A549 (cell line): ENCODE measurements at regions not wholly inside any gene's neighbourhood (a gene's known extent, or its start where the extent isn't known, plus 50 kb on each side); places are given as distances from the start of the nearest gene placed in this dataset.

Experiments
- ATAC-seq, 2 experiments: fragments of 200-7000 bp in 1 of 2; fragments of >200 bp in 1 of 2; cut with Nextera tagmentation in 1 of 2; cut with Tn5 transposase in 1 of 2; 3 replicates each; pipeline versions ENCODE4 v1.8.0 to v1.9.1; 2018 to 2020; ENCODE audit warnings: mild to moderate bottlenecking in 1 of 2, moderate library complexity in 1 of 2
- CTCF ChIA-PET: fragments of 300-600 bp; sonication (Branson Sonifier 250); formaldehyde crosslinking; extraction: SDS; loops from one replicate; lab custom pipeline; 2021; ENCODE audit warnings: antibody characterized with exemption, inconsistent platforms; lab: Yijun Ruan, JAX
- POLR2A ChIA-PET: fragments of 350-600 bp; formaldehyde crosslinking; extraction: SDS; loops from one replicate; lab custom pipeline; 2021; ENCODE audit warnings: antibody characterized with exemption, inconsistent platforms; lab: Yijun Ruan, JAX
- DNase-seq, 2 experiments: peaks; one replicate each; pipeline versions ENCODE4 v3.0.0 to v3.0.0-alpha.2; 2011 to 2016; ENCODE audit warnings: low read depth in 1 of 2, low spot score in 1 of 2
- FAIRE-seq: peaks from 2 replicates; lab custom pipeline; 2011; peaks lifted over from hg19 to GRCh38; lab: Jason Lieb, UNC
- H3K27ac ChIP-seq, 2 experiments: fragments of >200 bp; sonication (Bioruptor Twin); formaldehyde crosslinking; 3 replicates each; pipeline ENCODE4 v1.5.1; 2016 to 2017
- H3K4me1 ChIP-seq: fragments of >200 bp; sonication (Bioruptor Twin); formaldehyde crosslinking; 3 replicates; pipeline ENCODE4 v1.6.1; 2016
- H3K4me2 ChIP-seq: fragments of >200 bp; sonication (Bioruptor Twin); formaldehyde crosslinking; 3 replicates; pipeline ENCODE4 v1.6.1; 2016
- H3K4me3 ChIP-seq: fragments of >200 bp; sonication (Bioruptor Twin); formaldehyde crosslinking; 3 replicates; pipeline ENCODE4 v1.5.1; 2016
- H3K9me3 ChIP-seq: fragments of >200 bp; sonication (Bioruptor Twin); formaldehyde crosslinking; 3 replicates; pipeline ENCODE4 v1.6.1; 2016
- CBX2 ChIP-seq: fragments of 200-600 bp; sonication (generic); IDR thresholded peaks from 2 replicates; pipeline ENCODE4 v1.6.1; 2016; ENCODE audit warnings: low read depth, mild to moderate bottlenecking, borderline replicate concordance
- CBX8 ChIP-seq: fragments of 200-600 bp; sonication (generic); IDR thresholded peaks from 2 replicates; pipeline ENCODE4 v1.6.1; 2016
- CEBPB ChIP-seq, 2 experiments: fragments of >200 bp in 1 of 2; sonication (Bioruptor Twin) in 1 of 2; formaldehyde crosslinking in 1 of 2; IDR thresholded peaks; 2 replicates each; pipeline ENCODE4 v1.6.1; 2012 to 2016
- CTCF ChIP-seq: fragments of >200 bp; sonication (Bioruptor Twin); formaldehyde crosslinking; IDR thresholded peaks from 3 replicates; pipeline ENCODE4 v1.5.1; 2016
- ELK1 ChIP-seq: fragments of 150-350 bp; IDR thresholded peaks from 2 replicates; pipeline ENCODE4 v1.6.1; 2014; ENCODE audit warnings: low read depth, mild to moderate bottlenecking, low read length
- FOSB ChIP-seq: fragments of 250-450 bp; sonication (Bioruptor Pico); IDR thresholded peaks from 2 replicates; pipeline ENCODE4 v1.5.0; 2020; ENCODE audit warnings: mild to moderate bottlenecking, moderate library complexity
- FOSL2 ChIP-seq, 2 experiments: fragments of 450-650 bp in 1 of 2; fragments of >200 bp in 1 of 2; sonication (Bioruptor Twin) in 1 of 2; formaldehyde crosslinking; IDR thresholded peaks; 2 replicates each; pipeline versions ENCODE4 v1.5.0 to v1.6.1; 2016 to 2020; ENCODE audit warnings: mild to moderate bottlenecking in 1 of 2, moderate library complexity in 1 of 2
- FOXS1 ChIP-seq: fragments of 250-450 bp; sonication (Bioruptor Pico); IDR thresholded peaks from 2 replicates; pipeline ENCODE4 v1.5.0; 2020; ENCODE audit warnings: mild to moderate bottlenecking, moderate library complexity
- HES2 ChIP-seq: fragments of >200 bp; sonication (Bioruptor Twin); formaldehyde crosslinking; IDR thresholded peaks from 2 replicates; pipeline ENCODE4 v1.6.1; 2016
- HEYL ChIP-seq: fragments of 250-450 bp; sonication (Bioruptor Pico); IDR thresholded peaks from 2 replicates; pipeline ENCODE4 v1.8.0; 2021; ENCODE audit warnings: mild to moderate bottlenecking, moderate library complexity
- HMGXB4 ChIP-seq: fragments of 250-450 bp; sonication (Bioruptor Pico); IDR thresholded peaks from 2 replicates; pipeline ENCODE4 v1.5.0; 2021; ENCODE audit warnings: mild to moderate bottlenecking, moderate library complexity, borderline replicate concordance
- HOXA7 ChIP-seq: fragments of 250-450 bp; sonication (Bioruptor Pico); IDR thresholded peaks from 2 replicates; pipeline ENCODE4 v1.5.0; 2020; ENCODE audit warnings: mild to moderate bottlenecking, moderate library complexity
- HOXB13 ChIP-seq: fragments of 250-450 bp; sonication (Bioruptor Pico); IDR thresholded peaks from 2 replicates; pipeline ENCODE4 v1.5.0; 2020; ENCODE audit warnings: low read depth, mild to moderate bottlenecking, moderate library complexity
- HOXB5 ChIP-seq: fragments of 250-450 bp; sonication (Bioruptor Pico); IDR thresholded peaks from 2 replicates; pipeline ENCODE4 v1.5.0; 2020; ENCODE audit warnings: mild to moderate bottlenecking, moderate library complexity
- JUN ChIP-seq, 2 experiments: fragments of >200 bp; sonication (Bioruptor Twin); formaldehyde crosslinking; IDR thresholded peaks; 2 replicates in 1 of 2; 3 replicates in 1 of 2; pipeline ENCODE4 v1.6.1; 2016 to 2017
- JUNB ChIP-seq: fragments of >200 bp; sonication (Bioruptor Twin); formaldehyde crosslinking; IDR thresholded peaks from 2 replicates; pipeline ENCODE4 v1.6.1; 2016
- KDM5A ChIP-seq: fragments of 200-600 bp; sonication (generic); IDR thresholded peaks from 2 replicates; pipeline ENCODE4 v1.6.1; 2016; ENCODE audit warnings: antibody characterized with exemption, mild to moderate bottlenecking
- NPAS2 ChIP-seq: fragments of 250-450 bp; sonication (Bioruptor Pico); IDR thresholded peaks from 2 replicates; pipeline ENCODE4 v1.8.0; 2022; ENCODE audit warnings: mild to moderate bottlenecking, moderate library complexity, borderline replicate concordance
- NR3C1 ChIP-seq: fragments of >200 bp; sonication (Bioruptor Twin); formaldehyde crosslinking; IDR thresholded peaks from 3 replicates; pipeline ENCODE4 v1.6.1; 2017
- PBX3 ChIP-seq: IDR thresholded peaks from 2 replicates; pipeline ENCODE4 v1.6.1; 2012
- POLR2AphosphoS2 ChIP-seq: conservative IDR thresholded peaks from 2 replicates; pipeline ENCODE4 v1.6.1; 2012; ENCODE audit warnings: low read length, improper control_type of control experiment, inconsistent platforms
- RAD21 ChIP-seq, 2 experiments: fragments of >200 bp in 1 of 2; sonication (Bioruptor Twin) in 1 of 2; formaldehyde crosslinking in 1 of 2; IDR thresholded peaks in 1 of 2; conservative IDR thresholded peaks in 1 of 2; 2 replicates in 1 of 2; 3 replicates in 1 of 2; pipeline ENCODE4 v1.6.1; 2012 to 2018; ENCODE audit warnings: inconsistent platforms in 1 of 2
- RARB ChIP-seq: fragments of 250-450 bp; sonication (Bioruptor Pico); IDR thresholded peaks from 2 replicates; pipeline ENCODE4 v1.8.0; 2021; ENCODE audit warnings: mild to moderate bottlenecking, moderate library complexity
- RCOR1 ChIP-seq: fragments of 150-350 bp; IDR thresholded peaks from 2 replicates; pipeline ENCODE4 v1.6.1; 2014; ENCODE audit warnings: antibody characterized with exemption, low read length, low read depth
- SMC3 ChIP-seq: fragments of >200 bp; sonication (Bioruptor Twin); formaldehyde crosslinking; IDR thresholded peaks from 3 replicates; pipeline ENCODE4 v1.6.1; 2018; ENCODE audit warnings: inconsistent platforms
- SREBF2 ChIP-seq: fragments of 450-650 bp; IDR thresholded peaks from 2 replicates; pipeline ENCODE4 v1.6.1; 2014; ENCODE audit warnings: mild to moderate bottlenecking, moderate library complexity
- ZC3H11A ChIP-seq: fragments of 450-650 bp; IDR thresholded peaks from 2 replicates; pipeline ENCODE4 v1.6.1; 2014; ENCODE audit warnings: antibody characterized with exemption, mild to moderate bottlenecking
- WGBS: methylation state at CpG from one replicate; pipeline ENCODE4 v1.1.6; 2017; ENCODE audit errors: missing lambda C conversion rate; 5-methylcytosine and 5-hydroxymethylcytosine counted together
- TF ChIP-seq, protein P1 (sequence below): fragments of 250-450 bp; sonication (Bioruptor Pico); IDR thresholded peaks from 2 replicates; pipeline ENCODE4 v1.5.0; 2020; ENCODE audit warnings: low read depth, mild to moderate bottlenecking, moderate library complexity
- TF ChIP-seq, protein P2 (sequence below): IDR thresholded peaks from 2 replicates; pipeline ENCODE4 v1.6.1; 2012; ENCODE audit warnings: low read depth, borderline replicate concordance
- TF ChIP-seq, protein P3 (sequence below): IDR thresholded peaks from 2 replicates; pipeline ENCODE4 v1.6.1; 2012

- H3K4me3 ChIP-seq = no peak overlapping the region
- peaks cover 40% of the 10 kb centered on the region for H3K4me1 ChIP-seq
- DNase-seq (peak in 1 of 2 experiments; percentile 50), FAIRE-seq (no peak), ATAC-seq (no peak)
- TF ChIP-seq RAD21 (conservative IDR thresholded peaks at IDR 0.05 in 1 of 2, IDR thresholded peaks at IDR 0.05 in 1 of 2) (peak in 1 of 2 experiments; percentile 15; a peak in 1 of 5 replicates), JUN (IDR thresholded peaks at IDR 0.05) (no peak), HOXA7 (CRISPR knock-in tag) (no peak), JUNB (no peak), HEYL (CRISPR knock-in tag) (no peak), PBX3 (no peak), HOXB5 (no peak), HOXB13 (no peak), CEBPB (IDR thresholded peaks at IDR 0.05) (peak in 1 of 2 experiments; percentile 74; a peak in 3 of 4 replicates), FOSL2 (IDR thresholded peaks at IDR 0.05) (no peak), FOSL2 (CRISPR knock-in tag; IDR thresholded peaks at IDR 0.05) (peak; percentile 60), KDM5A (no peak), POLR2AphosphoS2 (no peak), FOXS1 (CRISPR knock-in tag) (no peak), ELK1 (no peak), SREBF2 (no peak), CBX8 (no peak), HMGXB4 (CRISPR knock-in tag) (no peak), CBX2 (no peak), RARB (CRISPR knock-in tag) (no peak)
- TF ChIP-seq, protein P1, sequence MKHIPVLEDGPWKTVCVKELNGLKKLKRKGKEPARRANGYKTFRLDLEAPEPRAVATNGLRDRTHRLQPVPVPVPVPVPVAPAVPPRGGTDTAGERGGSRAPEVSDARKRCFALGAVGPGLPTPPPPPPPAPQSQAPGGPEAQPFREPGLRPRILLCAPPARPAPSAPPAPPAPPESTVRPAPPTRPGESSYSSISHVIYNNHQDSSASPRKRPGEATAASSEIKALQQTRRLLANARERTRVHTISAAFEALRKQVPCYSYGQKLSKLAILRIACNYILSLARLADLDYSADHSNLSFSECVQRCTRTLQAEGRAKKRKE (CRISPR knock-in tag) = no peak
- TF ChIP-seq, protein P2, sequence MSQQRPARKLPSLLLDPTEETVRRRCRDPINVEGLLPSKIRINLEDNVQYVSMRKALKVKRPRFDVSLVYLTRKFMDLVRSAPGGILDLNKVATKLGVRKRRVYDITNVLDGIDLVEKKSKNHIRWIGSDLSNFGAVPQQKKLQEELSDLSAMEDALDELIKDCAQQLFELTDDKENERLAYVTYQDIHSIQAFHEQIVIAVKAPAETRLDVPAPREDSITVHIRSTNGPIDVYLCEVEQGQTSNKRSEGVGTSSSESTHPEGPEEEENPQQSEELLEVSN = no peak
- ChIA-PET POLR2A (interaction anchor here (1.2 to 1.8 kb wide), 2 partner anchors 10 to 11 kb away, joined by 3 to 9 read pairs; no protein-coding TSS in a partner anchor), CTCF (interaction anchor here (1.0 to 1.6 kb wide), 2 partner anchors 109 to 364 kb away, joined by 4 to 5 read pairs; no protein-coding TSS in a partner anchor)
- peaks cover 24% of the 10 kb centered on the region for H3K9me3 ChIP-seq
- 60% methylated on average over 6 of the region's 6 CpGs for WGBS
- H3K27ac ChIP-seq = peak overlapping the region; percentile 67 to 79; a peak in 5 of 6 replicates
- peak overlapping the region; percentile 10; the same call in 1 of the 3 replicates for H3K4me2 ChIP-seq
Measured at GRCh38 chr9:129506892-129507291, 114.0 kb downstream of the C9orf50 start.

DNA sequence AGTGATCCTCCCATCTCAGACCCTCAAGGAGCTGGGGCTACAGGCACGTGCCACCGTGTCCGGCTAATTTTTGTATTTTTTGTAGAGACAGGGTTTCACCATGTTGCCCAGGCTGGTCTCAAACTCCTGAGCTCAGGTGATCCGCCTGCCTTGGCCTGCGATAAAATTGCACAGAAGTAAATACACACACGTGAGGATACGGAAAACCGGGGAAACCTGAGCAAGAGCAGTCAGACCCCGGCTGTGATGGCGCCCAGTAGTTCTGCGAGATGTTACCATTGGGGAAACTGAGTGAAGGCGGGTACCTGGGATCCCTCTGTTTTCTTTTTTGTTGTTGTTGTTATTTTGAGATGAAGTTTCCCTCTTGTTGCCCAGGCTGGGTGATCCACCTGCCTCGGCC lies 114.9 kb downstream of the C9orf50 start:
- H3K4me3 ChIP-seq = no peak overlapping the region
- FAIRE-seq = no peak
- ChIA-PET POLR2A (interaction anchor here (1.2 to 1.8 kb wide), 2 partner anchors 9 to 10 kb away, joined by 3 to 9 read pairs; no protein-coding TSS in a partner anchor), CTCF (no interaction called here)
- no peak for ATAC-seq
- H3K27ac ChIP-seq = peak overlapping the region; percentile 67 to 79; a peak in 3 of 6 replicates
- peaks cover 19% of the 10 kb centered on the region for H3K9me3 ChIP-seq
- DNase-seq = no peak
- H3K4me2 ChIP-seq = no peak overlapping the region
- peaks cover 40% of the 10 kb centered on the region for H3K4me1 ChIP-seq
- WGBS = 93% methylated on average over 13 of the region's 13 CpGs
- TF ChIP-seq JUN (IDR thresholded peaks at IDR 0.05) = no peak
- no peak for TF ChIP-seq RCOR1
- TF ChIP-seq NR3C1 = no peak
- TF ChIP-seq SMC3 = no peak
- TF ChIP-seq, protein P3, sequence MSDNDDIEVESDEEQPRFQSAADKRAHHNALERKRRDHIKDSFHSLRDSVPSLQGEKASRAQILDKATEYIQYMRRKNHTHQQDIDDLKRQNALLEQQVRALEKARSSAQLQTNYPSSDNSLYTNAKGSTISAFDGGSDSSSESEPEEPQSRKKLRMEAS = no peak
- TF ChIP-seq ZC3H11A = no peak
- TF ChIP-seq HOXB5 = no peak
- TF ChIP-seq HES2 = no peak
- no peak for TF ChIP-seq CTCF
- no peak for TF ChIP-seq PBX3
- TF ChIP-seq NPAS2 = no peak
- no peak for TF ChIP-seq FOSB (CRISPR knock-in tag)
